HUES64 (cell line): ENCODE measurements at regions not wholly inside any gene's neighbourhood (a gene's known extent, or its start where the extent isn't known, plus 50 kb on each side); places are given as distances from the start of the nearest gene placed in this dataset.

Experiments used
- H3K27ac ChIP-seq: 2 replicates; pipeline ENCODE4 v1.7.0; 2013; ENCODE audit warnings: low read depth, low read length, inconsistent platforms
- H3K27me3 ChIP-seq: 2 replicates; pipeline ENCODE4 v1.6.1; 2013; ENCODE audit warnings: mild to moderate bottlenecking, low read length; ENCODE audit not compliant: insufficient read depth
- H3K36me3 ChIP-seq: 2 replicates; pipeline ENCODE4 v1.6.1; 2013; ENCODE audit warnings: mild to moderate bottlenecking, low read length; ENCODE audit not compliant: insufficient read depth
- H3K4me1 ChIP-seq: 2 replicates; pipeline ENCODE4 v1.6.1; 2013; ENCODE audit warnings: mild to moderate bottlenecking, low read length, moderate library complexity; ENCODE audit not compliant: insufficient read depth
- H3K4me3 ChIP-seq: 2 replicates; pipeline ENCODE4 v1.5.1; 2013; ENCODE audit warnings: mild to moderate bottlenecking, low read length, moderate library complexity
- H3K9ac ChIP-seq: 2 replicates; pipeline ENCODE4 v1.6.1; 2013; ENCODE audit warnings: mild to moderate bottlenecking, low read depth, low read length
- H3K9me3 ChIP-seq: 2 replicates; pipeline ENCODE4 v1.6.1; 2013; ENCODE audit warnings: low read depth, low read length; ENCODE audit not compliant: insufficient read depth
- WGBS: fragments of 150-250, 120-280 bp; methylation state at CpG from one replicate; pipeline ENCODE4 v1.1.7; 2013; ENCODE audit warnings: missing lambda C conversion rate; 5-methylcytosine and 5-hydroxymethylcytosine counted together

DNA sequence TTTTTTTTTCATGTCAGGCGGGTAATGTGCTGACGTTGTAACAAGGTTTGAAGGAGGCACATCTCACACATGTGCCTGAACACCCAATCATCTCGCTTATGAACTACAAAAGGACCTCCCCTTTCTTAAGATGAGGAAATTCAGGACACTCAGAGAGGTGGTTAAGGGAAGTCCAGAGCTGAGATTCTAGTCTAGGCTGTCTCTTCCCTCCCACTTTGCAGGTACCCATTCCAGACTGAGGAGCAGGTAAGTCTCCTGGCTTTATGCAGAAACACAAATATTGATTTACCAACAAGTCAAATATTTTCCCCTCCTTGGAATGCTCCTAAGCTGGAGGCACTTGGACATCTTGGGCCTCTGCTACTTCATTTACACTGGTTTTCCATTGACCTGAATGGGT lies 122.9 kb upstream of the CADM1 start:
- H3K27ac ChIP-seq = no peak overlapping the region
- H3K9ac ChIP-seq = no peak overlapping the region
- no peaks in the 10 kb centered on the region for H3K9me3 ChIP-seq
- H3K4me3 ChIP-seq = no peak overlapping the region
- no peaks in the 10 kb centered on the region for H3K36me3 ChIP-seq
- no peaks in the 10 kb centered on the region for H3K27me3 ChIP-seq
- 98% methylated on average over 3 of the region's 3 CpGs for WGBS
- H3K4me1 ChIP-seq = peaks cover 13% of the 10 kb centered on the region

DNA sequence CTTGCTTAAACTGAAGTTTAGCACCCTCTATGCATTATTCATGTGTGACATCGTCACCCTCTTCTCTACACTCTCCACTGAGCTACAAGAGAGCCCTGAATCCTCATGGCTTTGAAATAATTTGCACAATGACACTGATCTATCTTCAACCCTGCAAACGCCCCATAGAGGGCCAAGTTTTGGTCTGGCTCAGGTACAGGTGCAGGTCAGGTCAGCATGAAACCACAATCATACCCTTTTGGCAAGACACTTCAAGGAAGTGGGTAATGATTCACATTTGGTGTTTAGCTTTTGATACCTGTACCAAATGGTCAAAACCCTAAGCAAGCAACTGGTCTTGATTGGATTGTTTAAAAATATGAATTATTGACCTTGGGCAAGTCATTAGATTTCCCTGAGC lies 122.2 kb upstream of the CADM1 start:
- Histone ChIP-seq H3K9ac (no peak overlapping the region), H3K27ac (no peak overlapping the region), H3K4me3 (no peak overlapping the region), H3K4me1 (peaks cover 13% of the 10 kb centered on the region), H3K36me3 (no peaks in the 10 kb centered on the region), H3K9me3 (no peaks in the 10 kb centered on the region), H3K27me3 (no peaks in the 10 kb centered on the region)
- WGBS = 90% methylated on average over 2 of the region's 2 CpGs

DNA sequence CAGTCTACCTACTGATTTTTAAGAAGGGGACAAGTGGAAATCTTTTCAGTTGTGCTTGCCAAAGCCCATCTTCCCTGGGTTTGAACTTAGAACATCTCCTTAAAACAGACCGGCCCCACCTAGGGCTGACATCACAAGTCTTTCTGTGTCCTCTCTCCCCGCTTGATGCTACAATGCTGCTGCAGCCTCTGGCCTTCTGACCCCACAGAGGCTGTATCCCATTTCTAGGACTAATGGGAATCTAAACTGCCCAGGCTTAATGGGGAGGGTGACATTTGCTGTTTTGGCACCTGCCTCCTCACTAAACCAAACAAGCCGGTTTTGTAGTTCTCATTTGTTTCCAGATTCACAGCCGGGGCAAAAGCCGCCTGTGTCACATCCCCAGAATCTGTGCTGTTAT lies 121.3 kb upstream of the CADM1 start:
- WGBS = 94% methylated on average over 5 of the region's 5 CpGs
- Histone ChIP-seq H3K9ac (no peak overlapping the region), H3K9me3 (no peaks in the 10 kb centered on the region), H3K36me3 (no peaks in the 10 kb centered on the region), H3K27me3 (no peaks in the 10 kb centered on the region), H3K4me3 (no peak overlapping the region), H3K4me1 (peaks cover 11% of the 10 kb centered on the region), H3K27ac (no peak overlapping the region)

DNA sequence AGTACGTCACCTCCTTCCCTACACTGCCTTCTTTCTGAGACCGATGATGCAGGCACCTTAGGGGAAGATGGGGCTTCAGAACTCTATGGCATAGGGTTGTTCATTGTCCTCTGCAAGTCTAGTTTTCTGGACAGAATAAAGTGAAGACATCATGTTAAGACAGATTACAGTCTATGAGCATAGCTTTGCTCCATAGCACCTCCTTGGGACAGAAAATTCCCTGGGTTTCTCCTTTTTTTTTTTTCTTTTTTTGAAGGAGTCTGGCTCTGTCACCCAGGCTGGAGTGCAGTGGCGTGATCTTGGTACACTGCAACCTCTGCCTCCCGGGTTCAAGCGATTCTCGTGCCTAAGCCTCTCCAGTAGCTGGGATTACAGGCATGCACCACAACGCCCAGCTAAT lies 119.8 kb upstream of the CADM1 start:
- no peaks in the 10 kb centered on the region for H3K9me3 ChIP-seq
- H3K27me3 ChIP-seq = no peaks in the 10 kb centered on the region
- H3K36me3 ChIP-seq = no peaks in the 10 kb centered on the region
- H3K4me3 ChIP-seq = no peak overlapping the region
- H3K9ac ChIP-seq = no peak overlapping the region
- no peaks in the 10 kb centered on the region; the same call in 1 of the 2 replicates for H3K4me1 ChIP-seq
- no peak overlapping the region for H3K27ac ChIP-seq
- 96% methylated on average over 7 of the region's 7 CpGs for WGBS

DNA sequence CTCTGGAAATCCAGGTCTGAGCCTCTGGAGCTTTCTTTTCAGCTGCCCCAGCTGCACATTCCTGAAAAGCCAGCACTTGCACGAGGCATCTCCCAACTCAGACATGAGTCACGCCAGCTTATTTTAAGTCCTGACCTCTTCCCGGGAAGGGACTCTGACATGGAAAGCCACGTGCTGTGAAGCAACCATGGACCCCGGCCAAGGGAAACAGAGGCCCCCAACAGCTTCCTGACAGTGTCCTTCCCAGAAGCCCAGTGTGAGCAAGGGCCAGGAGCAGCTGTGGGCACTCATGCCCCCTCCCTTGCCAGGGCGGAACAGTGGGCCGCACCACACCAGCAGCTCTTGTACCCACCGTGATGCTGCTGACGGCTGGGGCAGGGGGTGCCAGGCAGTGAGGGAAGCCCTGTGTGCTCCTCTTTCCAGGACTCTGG lies 118.8 kb upstream of the CADM1 start:
- H3K9me3 ChIP-seq = no peaks in the 10 kb centered on the region
- no peak overlapping the region for H3K4me3 ChIP-seq
- no peak overlapping the region for H3K27ac ChIP-seq
- H3K4me1 ChIP-seq = no peaks in the 10 kb centered on the region; the same call in 1 of the 2 replicates
- 79% methylated on average over 9 of the region's 9 CpGs for WGBS
- H3K36me3 ChIP-seq = no peaks in the 10 kb centered on the region
- no peaks in the 10 kb centered on the region for H3K27me3 ChIP-seq
- no peak overlapping the region for H3K9ac ChIP-seq

DNA sequence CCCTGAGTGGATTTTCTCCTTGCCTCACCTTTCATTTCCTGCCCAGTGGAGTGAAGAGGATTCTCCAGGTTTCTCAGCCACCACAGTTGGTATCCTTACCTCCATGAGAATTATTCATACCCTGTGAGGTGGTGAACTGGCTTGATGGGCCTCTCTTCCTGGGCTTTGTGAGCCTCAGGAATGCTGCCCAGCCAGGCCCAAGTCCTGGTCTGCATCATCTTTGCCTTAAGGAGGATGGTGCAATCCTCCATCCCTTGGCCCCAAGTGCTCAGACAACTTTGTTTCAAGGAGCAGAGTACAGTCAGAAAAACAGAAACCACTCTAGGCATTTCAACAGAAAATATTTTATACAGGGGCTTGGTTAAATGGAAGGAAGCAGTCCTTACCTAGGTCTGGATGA lies 114.2 kb upstream of the CADM1 start:
- H3K36me3 ChIP-seq = no peaks in the 10 kb centered on the region
- no peaks in the 10 kb centered on the region for H3K9me3 ChIP-seq
- H3K4me1 ChIP-seq = peaks cover 3% of the 10 kb centered on the region; the same call in 1 of the 2 replicates
- no peak overlapping the region for H3K9ac ChIP-seq
- no peaks in the 10 kb centered on the region for H3K27me3 ChIP-seq
- no peak overlapping the region for H3K27ac ChIP-seq
- H3K4me3 ChIP-seq = no peak overlapping the region

DNA sequence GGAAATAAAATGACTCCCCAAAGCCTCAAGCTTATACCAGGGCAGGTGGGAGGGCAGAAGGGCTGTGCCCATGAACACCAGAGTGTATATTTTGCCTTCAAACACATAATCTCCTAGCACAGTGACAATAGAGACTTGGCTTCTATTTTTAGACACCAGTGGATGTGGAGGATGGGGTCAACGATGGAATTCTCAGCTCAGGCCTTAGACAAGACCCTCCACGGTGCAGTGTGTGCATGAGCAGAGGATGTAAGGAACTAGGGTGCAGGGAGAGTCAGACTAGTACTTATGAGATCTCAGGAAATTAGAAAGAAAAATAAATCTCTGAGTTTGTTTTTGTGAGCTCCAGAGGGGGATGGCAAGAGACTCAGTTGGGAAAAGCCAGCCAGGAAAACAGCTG lies 113.6 kb upstream of the CADM1 start:
- H3K27me3 ChIP-seq = no peaks in the 10 kb centered on the region
- no peak overlapping the region for H3K27ac ChIP-seq
- 95% methylated on average over 2 of the region's 2 CpGs for WGBS
- peaks cover 7% of the 10 kb centered on the region for H3K4me1 ChIP-seq
- H3K9me3 ChIP-seq = no peaks in the 10 kb centered on the region
- no peak overlapping the region for H3K4me3 ChIP-seq
- H3K36me3 ChIP-seq = no peaks in the 10 kb centered on the region
- H3K9ac ChIP-seq = no peak overlapping the region

DNA sequence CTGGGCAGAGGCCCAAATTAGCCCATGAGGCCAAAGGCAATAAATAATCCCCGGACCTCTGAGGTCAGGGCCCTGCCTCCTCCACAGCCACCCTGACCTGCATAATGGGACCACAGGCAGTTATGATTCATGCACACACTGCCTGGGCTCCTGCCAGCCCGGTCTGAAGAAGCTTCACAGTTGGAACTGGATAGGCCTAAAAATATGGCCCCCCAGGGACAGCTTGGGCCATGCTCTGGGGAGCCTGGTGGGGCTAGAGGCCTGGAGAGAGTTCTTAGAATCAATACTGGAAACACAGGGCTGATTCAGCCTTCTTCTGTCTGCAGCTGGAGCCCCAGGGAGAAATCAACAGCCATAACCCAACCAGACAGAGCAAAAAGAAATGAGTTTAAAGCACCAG lies 112.8 kb upstream of the CADM1 start:
- Histone ChIP-seq H3K27ac (no peak overlapping the region), H3K9me3 (no peaks in the 10 kb centered on the region), H3K27me3 (no peaks in the 10 kb centered on the region), H3K4me3 (no peak overlapping the region), H3K36me3 (no peaks in the 10 kb centered on the region), H3K9ac (no peak overlapping the region), H3K4me1 (peaks cover 15% of the 10 kb centered on the region)
- 88% methylated on average over 2 of the region's 2 CpGs for WGBS

DNA sequence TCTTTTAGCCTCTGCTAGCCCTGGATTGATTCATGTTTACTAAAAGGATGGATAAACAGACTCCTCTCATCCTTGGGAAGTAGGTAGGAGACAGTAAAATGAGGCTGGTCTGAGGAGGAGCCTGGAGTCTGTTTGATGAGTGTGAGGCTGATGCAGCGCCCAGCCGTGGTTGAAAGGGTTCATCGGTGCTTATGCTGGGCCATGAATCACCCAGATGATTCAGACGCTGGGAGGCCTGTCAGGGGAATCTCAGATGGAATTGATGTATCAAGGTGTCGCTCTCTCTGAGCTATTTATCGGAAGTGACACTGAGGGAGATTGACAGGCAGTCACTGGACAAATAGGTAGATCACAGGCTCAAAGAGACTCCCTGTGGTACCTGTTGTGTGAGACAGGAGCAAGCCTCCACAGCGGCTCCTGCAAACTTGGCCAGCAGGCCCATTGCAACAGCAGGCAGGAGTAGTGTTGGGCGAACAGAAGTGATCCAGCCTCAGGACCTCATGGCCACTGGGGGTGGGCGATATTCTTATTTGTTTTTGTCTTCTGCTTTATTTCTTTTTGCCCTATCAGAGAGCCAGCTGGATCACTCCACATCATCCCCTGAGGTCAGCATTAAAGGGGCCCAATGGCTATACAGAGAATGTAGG lies 109.9 kb upstream of the CADM1 start:
- no peaks in the 10 kb centered on the region for H3K9me3 ChIP-seq
- no peaks in the 10 kb centered on the region for H3K36me3 ChIP-seq
- H3K27me3 ChIP-seq = no peaks in the 10 kb centered on the region
- peaks cover 26% of the 10 kb centered on the region for H3K4me1 ChIP-seq
- WGBS = 86% methylated on average over 9 of the region's 9 CpGs
- H3K4me3 ChIP-seq = no peak overlapping the region
- H3K27ac ChIP-seq = no peak overlapping the region
- H3K9ac ChIP-seq = no peak overlapping the region

DNA sequence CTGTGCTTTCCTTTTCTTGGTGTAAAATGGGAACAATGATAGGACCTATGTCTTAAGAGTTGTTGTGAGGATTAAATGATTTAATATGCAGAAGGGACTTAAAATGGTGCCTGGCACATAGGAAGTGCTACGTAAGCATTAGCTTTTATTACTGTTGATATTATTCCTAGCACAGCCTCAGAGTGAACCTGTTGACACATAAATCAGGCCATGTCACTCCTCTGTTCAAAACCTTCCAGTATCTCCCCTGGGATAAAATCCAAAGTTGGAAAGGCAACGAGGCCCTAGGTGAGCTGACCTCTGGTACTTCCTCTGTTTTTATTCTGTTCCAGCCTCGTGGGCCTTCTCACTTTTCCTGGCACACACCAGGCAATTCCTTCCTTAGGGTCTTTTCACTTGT lies 108.8 kb upstream of the CADM1 start:
- Histone ChIP-seq H3K9ac (no peak overlapping the region), H3K36me3 (no peaks in the 10 kb centered on the region), H3K27me3 (no peaks in the 10 kb centered on the region), H3K27ac (0 out of 2 replicates have a peak overlapping the region, but pooled peaks have one; percentile 21), H3K4me3 (no peak overlapping the region), H3K9me3 (no peaks in the 10 kb centered on the region), H3K4me1 (peaks cover 26% of the 10 kb centered on the region)
- 88% methylated on average over 3 of the region's 3 CpGs for WGBS

DNA sequence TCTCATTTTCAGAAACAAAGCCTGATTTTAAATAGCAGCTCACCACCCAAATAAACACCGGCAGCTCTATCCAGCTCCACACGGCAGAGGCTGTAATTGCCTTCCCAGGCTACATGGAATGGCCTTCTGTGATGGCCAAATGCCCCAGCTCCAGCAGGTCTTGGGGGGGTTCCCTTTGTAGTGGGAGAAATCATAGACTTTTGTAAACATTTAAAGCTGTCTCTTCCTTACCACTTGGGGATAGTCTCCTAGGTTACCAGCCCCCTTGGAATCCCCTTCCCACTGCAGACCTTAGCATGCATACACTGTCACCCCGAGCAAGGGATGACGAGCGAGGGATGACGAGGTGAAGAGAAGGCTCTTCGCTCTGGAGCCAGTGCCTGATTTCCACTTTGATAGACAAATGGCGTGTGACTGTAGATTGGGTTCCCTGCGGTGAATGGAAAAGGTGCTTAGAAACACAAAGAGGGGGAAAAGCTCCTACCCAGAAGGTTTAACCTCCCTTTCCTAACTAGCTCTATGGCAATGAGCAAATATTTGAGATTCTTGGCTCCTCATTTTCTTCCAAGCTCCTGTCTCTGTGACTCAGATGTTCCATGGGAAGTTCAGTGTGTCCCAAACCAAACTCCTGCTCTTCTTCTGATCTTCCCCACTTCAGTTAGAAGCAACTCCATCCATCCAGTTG lies 108.0 kb upstream of the CADM1 start:
- Histone ChIP-seq H3K27me3 (no peaks in the 10 kb centered on the region), H3K9ac (no peak overlapping the region), H3K36me3 (no peaks in the 10 kb centered on the region)

More for the DNA sequence above, 108.0 kb upstream of the CADM1 start:
- 47% methylated on average over 9 of the region's 9 CpGs for WGBS
- Histone ChIP-seq H3K9me3 (no peaks in the 10 kb centered on the region), H3K4me1 (peaks cover 26% of the 10 kb centered on the region), H3K4me3 (no peak overlapping the region), H3K27ac (peak overlapping the region; percentile 21; the same call in 1 of the 2 replicates)
